ENCODE measurements at regions not wholly inside any gene's neighbourhood (a gene's known extent, or its start where the extent isn't known, plus 50 kb on each side); places are given as distances from the start of the nearest gene placed in this dataset.

GRCh38 chr6:85283436-85283835 is 166.4 kb upstream of the NT5E start:
- TF ChIP-seq EZH2phosphoT487 (conservative IDR thresholded peaks at IDR 0.05; ENCODE audit: low read length), result no peak
- TF ChIP-seq CTCF (IDR thresholded peaks at IDR 0.05; ENCODE audit: insufficient read depth, low read length, poor library complexity, severe bottlenecking), result no peak
